Right renal cortex interstitium (tissue), 3 donors: ENCODE measurements at regions not wholly inside any gene's neighbourhood (a gene's known extent, or its start where the extent isn't known, plus 50 kb on each side); places are given as distances from the start of the nearest gene placed in this dataset.

Source experiments
- DNase-seq, 3 donors: peaks; one replicate each; pipeline ENCODE4 v3.0.0-alpha.2; 2013; ENCODE audit warnings: low read depth in 3 of 3, low spot score in 2 of 3

DNA sequence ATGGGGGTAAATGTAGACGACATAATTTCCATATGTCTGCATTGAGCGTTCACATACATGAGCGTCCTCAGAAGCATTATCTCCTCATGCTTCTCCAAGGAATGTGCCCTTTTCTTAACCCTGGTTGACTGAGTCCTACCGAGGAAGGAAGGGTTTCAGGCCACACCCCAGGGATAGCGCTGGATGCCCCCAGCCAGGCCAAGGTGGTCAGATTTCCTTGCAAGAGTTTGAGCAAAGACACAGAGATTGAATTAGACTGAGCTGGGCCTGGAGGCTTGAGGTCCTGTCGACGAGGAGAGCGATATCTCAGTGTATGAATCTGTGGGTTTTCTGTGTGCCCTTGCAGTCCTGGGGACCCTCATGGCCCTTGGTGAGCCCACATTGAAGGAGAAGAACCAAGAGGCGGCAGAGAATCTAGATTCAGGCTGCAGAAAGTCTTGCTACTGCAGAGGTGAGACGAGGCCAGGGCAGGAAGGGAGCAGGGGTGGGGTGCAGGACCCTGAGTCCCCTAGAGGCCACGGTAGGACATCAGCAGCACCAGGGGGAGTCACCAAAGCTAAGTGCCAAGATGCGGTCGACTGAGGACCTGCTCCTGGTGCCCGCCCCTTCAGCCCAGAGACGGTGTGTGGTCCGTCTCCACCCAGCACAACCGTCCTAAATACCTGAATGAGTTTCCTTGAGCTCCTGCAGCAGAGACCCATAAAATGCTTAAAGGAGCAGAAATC lies 94.7 kb upstream of the DIO3 start:
- DNase-seq = no peak

DNA sequence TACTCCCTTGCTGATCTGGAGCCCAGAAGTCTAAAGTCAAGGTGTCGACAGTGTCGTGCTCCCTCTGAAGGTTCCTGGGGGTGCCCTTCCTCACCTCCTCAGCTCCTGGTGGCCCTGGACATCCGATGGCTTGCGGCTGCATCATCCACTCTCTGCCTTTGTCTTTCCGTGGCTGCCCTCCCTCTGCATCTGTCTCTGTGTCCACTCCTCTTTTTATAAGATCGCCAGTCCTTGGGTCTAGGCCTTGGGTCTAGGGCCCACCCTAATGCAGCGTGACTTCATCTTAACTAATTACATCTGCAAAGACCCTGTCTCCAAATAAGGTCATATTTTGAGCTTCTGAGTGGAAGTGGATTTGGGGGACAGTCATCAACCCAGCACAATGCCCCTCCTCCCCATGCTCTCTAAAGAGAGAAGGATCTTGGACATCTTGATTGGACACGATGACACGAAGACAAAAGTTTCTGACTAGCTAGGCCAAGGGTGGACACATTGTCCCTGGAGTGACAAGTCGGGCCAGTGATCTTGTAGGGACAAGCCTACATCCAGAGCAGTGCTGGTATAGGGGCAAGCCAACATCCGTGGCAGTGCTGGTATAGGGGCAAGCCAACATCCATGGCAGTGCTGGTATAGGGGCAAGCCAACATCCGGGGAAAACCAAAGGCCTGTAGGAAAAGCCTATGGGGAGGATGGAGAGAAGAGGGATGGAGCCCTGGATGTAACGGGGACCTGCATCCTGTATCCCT lies 93.9 kb upstream of the DIO3 start:
- DNase-seq = no peak

DNA sequence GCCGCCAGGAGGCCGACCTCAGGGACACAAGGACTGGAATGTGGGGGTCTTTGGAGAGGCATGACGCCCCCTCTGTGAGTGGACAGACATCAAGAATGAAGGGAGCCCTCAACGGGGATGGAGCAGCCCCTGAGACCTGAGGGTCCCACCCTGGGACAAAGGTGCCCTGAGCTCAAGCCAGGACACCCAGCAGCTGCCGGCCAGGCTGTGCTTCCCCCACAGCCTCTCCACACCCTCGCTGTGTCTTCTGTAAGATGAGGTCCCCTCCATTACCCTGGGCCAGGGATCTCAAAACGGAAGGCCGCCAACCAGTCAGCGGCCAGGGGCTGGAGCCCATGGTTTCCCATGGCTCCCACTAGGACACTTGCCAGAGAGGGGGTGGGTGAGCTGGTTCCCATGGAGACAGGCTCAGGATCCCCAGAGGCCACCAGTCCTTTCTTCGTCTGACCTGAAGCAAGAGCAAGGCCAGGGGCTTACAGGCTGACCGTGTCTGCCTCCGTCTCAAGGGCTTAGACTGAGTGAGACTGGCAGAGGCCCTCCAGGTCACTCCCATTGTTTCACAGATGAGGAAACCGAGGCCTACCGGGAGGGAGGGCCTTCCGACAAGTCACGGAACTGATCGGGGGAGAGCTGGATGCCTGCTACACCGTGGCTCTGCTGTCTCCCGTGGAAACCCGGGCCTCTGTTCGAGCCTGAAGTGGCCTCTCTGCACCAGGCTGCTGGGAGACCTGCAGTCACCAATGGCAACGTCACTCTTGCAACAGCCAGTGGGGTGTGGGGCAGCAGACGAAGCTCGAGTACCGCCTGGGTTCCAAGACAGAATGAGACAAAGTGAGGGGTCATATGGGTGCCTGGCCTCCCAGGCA lies 91.7 kb upstream of the DIO3 start:
- DNase-seq = no peak

DNA sequence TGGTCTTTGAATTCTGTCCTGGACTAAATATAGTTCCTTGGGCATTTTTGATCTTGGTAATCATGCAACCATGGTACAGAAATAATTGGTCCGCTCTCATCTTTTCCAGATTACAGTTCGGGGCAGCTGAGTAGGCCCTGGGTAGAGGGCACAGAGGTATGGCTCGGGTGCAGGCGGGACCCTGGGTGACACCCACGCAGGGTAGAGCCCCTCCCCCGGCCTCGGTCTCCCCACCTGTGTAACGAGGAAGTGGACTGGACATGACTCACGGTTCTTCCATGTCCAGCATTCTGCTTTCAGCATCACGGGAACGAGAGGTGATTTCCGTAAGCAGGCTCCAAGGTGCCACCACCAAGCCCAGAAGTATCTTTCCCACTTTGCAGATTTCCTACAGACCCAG lies 91.0 kb upstream of the DIO3 start:
- DNase-seq = no peak

DNA sequence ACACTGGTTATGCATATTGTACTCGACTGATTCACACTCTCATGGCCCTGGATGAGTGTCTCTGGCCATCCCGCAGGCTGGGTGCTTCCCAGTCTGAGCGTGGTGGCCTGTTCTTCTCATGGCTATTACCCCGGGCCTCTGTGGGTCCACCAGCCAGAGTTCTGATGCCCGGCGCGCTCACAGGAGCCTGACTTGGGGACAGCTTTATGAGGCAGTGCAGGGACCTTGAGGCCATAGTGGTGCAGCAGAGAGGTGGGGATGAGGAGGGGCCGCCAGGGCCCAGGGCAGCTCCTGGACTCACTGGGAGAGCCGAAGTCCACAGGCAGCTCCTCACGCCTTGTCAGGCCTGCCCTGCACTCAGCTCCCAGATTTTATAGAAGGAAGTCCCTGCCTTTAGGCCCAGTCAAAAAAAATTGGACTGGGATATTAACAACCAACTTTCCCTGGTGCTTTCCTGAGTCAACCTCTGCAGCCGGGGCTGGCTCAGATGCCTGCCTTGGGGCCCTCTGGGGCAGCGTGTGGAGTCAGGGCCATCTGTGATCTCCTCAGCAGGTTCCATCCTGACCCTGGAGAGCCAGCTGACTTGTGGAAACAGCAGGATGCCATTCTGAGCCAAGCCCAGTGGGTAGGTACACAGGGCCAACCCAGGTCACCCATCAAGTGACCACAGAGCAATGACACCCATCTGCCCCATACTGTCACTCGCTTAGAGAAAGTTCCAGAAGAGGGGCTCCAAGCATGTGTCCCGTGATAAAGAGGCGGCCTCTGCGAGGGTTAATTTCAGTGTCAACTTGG lies 89.4 kb upstream of the DIO3 start:
- no peak for DNase-seq

DNA sequence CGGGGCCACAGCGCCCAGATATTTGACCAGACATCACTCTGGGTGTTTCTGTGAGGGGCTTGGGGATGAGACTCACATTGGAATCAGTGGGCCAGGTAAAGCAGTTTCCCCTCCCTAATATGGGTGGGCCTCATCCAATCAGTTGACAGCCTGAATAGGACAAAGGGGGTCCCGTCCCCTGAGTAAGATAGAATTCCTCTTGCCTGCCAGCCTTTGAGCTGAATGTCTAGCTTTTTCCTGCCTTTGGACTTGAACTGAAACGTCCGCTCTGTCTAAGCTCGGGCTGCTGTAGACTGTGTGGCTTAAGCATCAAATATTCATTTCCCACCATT lies 88.8 kb upstream of the DIO3 start:
- DNase-seq = no peak

DNA sequence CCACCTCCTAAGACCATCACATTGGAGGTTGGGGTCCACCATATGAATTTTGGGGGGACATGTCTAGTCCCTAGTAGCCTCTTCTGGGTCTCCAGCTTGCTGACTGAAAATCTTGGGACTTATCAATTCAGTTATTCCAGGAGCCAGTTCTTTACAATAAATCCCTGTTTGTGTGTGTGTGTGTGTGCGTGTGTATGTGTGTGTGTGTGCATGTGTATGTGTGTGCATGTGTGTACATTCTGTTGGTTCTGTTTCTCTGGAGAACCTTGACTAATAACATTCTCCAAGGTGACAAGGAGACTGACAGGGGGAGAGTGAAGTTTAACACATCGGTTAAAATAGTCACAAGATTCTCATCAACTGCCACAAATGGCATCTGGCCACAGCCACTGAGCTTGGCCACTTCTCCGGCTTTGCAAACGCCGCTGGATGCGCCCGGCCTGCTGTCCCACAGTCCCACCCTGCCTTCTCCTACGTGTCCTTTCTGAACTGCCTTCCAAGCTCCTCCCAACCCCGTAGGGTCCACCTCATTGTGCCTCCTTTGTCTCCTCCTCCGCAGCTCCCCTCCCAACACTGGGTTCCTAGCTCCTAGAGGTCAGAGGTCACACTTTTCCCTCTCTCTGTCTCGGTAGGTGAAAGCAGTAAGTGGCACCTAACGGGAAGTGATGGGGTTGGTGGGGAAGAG lies 88.1 kb upstream of the DIO3 start:
- no peak for DNase-seq

DNA sequence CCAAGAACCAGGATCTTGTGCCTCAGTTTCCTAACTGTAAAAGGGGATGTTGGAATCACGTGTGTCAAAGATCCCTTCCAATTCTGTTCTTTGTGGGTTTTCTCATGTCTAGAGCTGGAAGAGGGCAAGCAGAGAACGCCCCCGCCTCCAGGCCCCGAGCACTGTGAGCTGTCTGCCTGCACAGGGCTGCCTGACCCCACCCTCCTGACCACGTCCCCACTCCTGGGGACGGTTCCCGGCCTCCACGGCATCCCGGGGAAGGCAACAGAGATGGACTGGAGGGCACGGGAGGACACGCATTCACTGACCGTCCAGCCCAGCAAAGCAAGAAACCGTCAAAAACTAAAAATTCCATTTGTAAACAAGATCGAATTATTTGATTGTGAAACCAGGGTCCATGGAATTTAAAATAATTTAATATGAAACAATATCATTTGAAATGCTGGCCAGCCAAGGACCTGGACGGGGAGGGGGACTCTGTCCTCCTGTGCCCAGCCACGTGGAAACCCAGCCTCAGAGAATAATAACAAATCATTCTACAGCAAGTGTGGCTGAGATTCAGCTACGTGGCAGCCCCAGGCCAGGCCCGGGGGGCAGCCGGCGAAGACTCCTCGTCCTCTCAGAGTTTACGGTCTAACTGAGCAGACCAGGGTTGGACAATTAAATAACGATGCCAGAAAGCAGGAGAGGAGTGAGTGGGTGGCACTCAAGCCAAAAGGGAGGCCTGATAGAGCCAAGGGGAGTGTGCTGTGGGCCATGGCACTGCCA lies 87.3 kb upstream of the DIO3 start:
- no peak for DNase-seq

DNA sequence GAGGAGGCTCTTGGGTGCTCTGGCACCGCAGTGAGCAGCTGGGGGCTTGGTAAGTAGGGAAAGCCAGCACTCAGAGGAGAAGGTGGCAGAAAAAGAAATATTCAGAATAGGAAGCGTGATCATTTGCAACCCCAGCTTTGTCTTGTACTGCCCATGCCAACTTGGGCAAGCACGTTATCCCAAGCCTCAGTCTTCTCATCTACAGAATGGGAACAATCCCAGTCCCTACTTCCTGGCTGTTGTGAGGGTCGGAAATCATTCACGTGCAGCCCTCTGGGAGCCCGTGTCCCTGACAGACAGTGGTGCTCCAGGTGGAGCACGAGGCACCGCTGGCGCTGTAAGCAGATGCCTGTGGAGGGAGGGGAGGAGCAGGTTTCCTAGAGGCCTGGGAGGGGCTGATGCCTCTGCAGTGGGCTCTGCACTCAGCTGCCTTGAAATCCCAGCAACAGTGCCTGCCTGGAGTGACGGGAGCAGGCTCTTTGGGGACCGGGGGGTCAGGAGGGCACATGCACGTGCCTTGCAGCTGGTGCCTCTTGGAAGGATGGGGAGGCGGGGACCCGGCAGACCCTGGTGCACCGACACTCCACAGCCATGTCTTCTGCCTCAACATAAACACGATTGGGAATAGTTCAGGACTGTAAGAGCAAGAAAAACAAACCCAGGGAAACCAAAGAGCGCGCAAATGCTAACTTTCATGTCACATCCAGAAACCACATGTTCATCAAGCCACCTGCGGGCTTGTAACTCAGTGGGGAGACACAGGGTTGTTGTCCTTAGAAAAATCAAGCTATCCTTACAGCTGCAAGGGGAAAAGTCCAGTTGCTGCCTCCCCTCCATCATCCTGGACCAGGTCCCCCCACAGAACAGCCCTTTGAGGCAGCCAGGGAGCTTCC lies 86.5 kb upstream of the DIO3 start:
- DNase-seq = no peak

DNA sequence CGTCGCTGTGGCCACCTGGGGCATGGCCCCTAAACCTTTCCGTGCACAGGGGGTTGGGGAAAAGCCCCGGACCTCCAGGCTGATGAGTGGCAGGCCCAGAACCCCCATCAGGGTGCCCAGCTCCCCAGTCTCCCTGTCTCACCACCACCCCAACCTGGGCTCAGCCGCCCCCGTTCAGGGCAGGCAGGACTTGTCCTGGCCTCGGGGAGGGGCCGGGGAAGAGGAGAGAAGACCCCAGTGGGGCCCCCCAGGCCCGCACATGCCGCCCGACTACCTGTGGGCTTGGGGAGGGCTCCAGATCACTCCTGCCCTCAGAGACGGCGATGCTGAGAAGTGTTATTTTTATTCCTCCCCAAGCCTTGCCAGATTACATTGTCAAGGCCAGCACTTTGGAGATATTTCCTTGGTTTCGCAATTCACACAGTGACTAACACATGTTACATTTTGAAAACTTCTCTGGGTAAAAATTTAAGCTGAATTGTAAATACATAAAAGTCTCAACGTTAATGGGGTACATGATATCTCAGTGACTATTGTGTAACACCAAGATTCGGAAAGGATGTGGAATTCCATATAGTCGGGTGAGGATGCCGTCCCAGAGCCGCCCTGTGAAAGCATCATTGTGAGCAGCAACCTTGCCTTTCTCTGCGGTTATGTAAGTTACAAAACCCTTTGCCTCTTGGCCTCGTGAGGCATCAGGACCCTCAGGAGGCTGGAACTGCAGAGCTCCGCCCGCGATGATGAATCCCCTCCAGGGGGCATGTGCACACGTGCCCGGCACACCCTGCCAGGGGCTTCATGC lies 85.6 kb upstream of the DIO3 start:
- no peak for DNase-seq

DNA sequence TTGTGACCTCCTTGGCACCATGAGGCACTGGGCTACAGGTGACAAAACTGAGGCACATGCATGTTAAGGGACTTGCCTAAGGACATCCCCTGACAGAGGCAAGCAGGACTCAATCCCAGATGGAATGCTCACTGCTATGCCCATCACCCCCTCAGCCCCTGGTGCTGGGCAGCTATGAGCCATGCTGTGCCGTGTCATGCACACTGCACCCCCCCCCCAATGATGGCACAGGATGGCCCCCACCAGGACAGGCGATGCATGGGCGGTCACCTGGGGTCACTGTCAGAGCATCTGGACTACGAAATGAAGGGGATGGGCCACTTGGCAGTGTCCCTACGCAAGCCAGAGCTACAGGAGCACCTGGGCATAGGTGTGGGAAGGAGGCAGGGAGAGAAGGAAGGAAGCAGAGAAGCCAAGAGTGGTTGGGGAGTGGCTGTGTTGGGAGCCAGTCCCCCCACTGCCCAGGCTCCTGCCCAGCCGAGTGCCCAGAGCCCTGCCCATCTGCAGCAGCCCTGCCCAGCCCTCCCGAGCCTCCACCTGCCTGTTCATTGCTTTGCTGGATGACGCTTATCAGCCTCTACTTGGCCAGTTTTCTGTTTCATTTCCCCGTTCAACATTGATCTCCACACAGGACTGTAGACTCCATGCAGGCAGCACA lies 84.9 kb upstream of the DIO3 start:
- DNase-seq = no peak

DNA sequence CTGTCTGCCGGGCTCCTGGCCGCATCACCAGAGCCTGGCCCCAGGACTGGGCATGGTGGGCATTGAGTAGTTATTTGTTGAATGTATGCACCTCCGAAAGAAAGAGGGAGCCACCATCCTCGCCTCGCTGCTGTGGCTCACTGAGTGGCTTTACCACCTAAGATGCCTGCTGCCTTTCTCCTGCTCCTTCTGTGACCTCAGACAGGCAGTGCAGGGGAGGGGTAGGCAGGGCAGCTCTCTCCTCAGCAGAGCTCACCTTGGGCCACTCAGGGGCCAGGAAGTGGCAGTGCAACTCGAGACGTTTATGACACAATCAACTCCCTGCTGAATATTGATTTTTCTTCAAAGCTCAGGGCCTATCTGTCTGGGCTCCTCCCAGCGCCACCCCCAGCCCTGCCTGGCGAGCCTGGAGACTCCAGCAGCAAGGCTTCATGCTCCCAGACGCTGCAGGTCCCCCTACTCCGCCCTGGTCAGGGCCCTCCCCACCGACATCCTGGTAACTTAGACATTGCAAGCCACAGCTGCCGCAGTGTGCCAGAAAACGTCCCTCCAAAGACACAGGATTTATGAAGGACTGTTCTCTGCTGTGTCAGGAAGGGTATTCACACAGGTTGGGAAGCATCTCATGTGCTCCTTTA lies 84.3 kb upstream of the DIO3 start:
- DNase-seq = peak in 1 of 3 donors; percentile 34

DNA sequence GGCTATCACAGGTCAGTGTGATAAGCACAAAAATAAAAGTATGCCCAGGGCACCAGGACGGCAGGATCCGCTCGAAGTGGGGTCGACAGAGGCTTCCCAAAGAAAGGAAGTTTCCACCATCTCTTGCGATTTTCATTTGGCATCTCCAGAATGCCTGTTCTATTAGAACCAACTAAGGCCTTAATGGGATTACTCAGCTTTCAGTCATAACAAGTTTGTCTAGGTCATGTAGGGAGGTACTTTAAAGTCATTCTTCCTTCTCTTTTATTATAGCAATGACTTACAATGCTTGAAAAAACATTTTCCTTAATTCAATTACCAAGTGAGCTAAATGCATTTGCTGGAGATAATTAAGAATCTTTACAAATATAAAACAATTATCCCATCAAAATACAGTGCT lies 83.6 kb upstream of the DIO3 start:
- no peak for DNase-seq

DNA sequence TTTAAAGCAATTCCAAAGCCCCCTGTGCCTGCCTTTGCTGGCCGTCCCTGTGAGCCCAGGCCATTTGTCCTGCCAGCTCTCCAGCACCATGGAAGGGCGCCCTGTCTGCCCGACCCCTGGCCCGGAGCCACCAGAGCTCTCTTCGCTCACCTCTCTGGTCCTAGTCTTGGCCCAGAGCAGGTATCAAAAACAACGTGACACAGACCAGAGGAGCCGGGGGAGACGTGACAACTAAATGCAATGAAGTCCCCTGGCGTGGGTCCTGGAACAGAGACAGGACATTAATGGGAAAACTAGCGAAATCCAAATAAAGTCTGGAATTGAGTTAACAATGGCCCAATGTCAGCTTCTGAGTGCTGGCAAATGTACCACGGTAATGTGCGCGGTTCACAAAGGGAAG lies 83.2 kb upstream of the DIO3 start:
- DNase-seq = no peak

DNA sequence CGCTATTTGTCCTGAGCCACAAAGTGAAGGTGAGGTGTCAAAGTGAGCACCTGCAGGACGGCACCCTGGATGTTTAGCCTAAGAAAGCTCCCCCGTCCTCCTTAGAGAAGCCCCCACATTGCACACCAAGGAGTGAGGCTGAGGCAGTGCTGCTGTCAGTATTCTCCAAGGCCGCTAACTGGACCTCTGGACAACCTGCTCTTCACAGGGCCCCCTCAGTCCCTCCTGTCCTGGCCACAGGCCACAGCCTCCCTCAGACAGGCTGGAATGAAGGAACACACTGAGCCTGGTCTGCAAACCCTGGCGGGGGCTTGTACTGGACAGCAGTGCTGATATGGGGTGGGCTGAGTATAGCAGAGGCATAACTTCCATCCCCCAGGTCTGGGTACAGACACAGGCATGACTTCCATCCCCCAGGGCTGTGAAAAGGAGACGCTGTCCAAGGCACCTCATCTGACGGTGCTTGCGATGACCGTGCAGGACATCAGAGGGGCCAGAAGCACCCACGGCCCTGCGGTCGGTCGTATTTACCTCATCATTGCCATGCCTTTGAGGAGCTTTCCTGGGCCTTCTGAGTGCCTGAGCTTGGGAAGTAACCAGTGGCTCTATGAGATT lies 82.4 kb upstream of the DIO3 start:
- DNase-seq = no peak

DNA sequence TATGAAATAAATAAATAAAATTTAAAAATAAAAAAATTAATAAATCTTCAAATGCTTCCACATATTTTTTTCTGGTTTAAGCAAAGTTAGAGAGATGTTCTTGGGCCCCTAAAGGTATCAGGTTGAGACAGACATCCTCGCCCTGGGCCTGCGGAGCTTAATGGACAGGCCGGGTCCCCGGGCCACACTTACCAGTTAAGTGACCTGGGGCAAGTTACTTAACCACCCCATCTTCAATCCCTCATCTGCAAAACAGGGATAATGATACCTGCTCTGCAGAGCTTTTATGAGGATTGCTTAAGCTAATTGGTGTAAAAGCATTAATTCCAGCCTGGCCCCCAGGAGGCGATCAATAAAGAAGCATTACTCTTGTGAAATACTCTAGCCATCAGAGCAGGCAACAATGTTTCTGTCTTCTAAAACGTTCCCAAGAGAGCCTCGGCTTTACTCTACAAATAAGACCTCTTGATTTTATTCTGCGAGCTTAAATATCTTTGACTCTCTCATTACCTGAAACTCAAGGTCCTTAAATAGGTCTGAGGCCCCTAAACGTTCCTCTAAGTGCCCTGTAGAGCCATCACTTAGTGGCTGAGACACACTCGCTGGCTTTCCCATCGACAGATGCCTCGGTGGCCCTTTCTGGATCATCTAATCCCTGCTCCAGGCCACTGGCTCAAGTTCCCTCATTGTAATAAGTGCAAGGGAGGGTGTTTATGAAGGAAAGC lies 81.1 kb upstream of the DIO3 start:
- no peak for DNase-seq
